Activated CD4-positive, alpha-beta T cell treated with anti-CD3 and anti-CD28 coated beads, Interleukin-2, Interleukin-6, amounts not matched to agents 100 ng/mL and 50 ng/mL, durations not matched to agents 16 hours and 8 hours (primary cell): ENCODE measurements at regions not wholly inside any gene's neighbourhood (a gene's known extent, or its start where the extent isn't known, plus 50 kb on each side); places are given as distances from the start of the nearest gene placed in this dataset.

Experiments used
- DNase-seq: peaks from one replicate; pipeline ENCODE4 v3.0.0-alpha.2; 2020

- no peak for DNase-seq
These were observed 341.1 kb downstream of the TGFB2 start for GRCh38 chr1:218686258-218686657.

GRCh38 chr1:218686761-218687160 lies 341.6 kb downstream of the TGFB2 start:
- DNase-seq = no peak

GRCh38 chr1:218692808-218693207 lies 347.7 kb downstream of the TGFB2 start:
- no peak for DNase-seq

GRCh38 chr1:218693599-218693998 lies 348.5 kb downstream of the TGFB2 start:
- DNase-seq = no peak

GRCh38 chr1:218694085-218694484 lies 348.9 kb downstream of the TGFB2 start:
- no peak for DNase-seq

GRCh38 chr1:218694636-218695035 lies 349.5 kb downstream of the TGFB2 start:
- DNase-seq = no peak

GRCh38 chr1:218695525-218695924 lies 350.4 kb downstream of the TGFB2 start:
- DNase-seq = no peak

GRCh38 chr1:218698141-218698540 lies 353.0 kb downstream of the TGFB2 start:
- no peak for DNase-seq

GRCh38 chr1:218699421-218699820 lies 354.3 kb downstream of the TGFB2 start:
- DNase-seq = no peak

GRCh38 chr1:218699865-218700264 lies 354.7 kb downstream of the TGFB2 start:
- no peak for DNase-seq

- no peak for DNase-seq
These were observed 355.5 kb downstream of the TGFB2 start for GRCh38 chr1:218700666-218701065.

GRCh38 chr1:218701131-218701530 lies 356.0 kb downstream of the TGFB2 start:
- DNase-seq = no peak

- no peak for DNase-seq
These were observed 357.6 kb downstream of the TGFB2 start for GRCh38 chr1:218702775-218703174.

- DNase-seq = no peak
These were observed 358.7 kb downstream of the TGFB2 start for GRCh38 chr1:218703836-218704235.

GRCh38 chr1:218705391-218705790 lies 360.3 kb downstream of the TGFB2 start:
- no peak for DNase-seq

GRCh38 chr1:218705911-218706893 lies 361.1 kb downstream of the TGFB2 start:
- no peak for DNase-seq

- DNase-seq = no peak
These were observed 365.9 kb downstream of the TGFB2 start for GRCh38 chr1:218711001-218711400.

GRCh38 chr1:218711884-218712674 lies 366.9 kb downstream of the TGFB2 start:
- DNase-seq = no peak

GRCh38 chr1:218712677-218713076 lies 367.5 kb downstream of the TGFB2 start:
- no peak for DNase-seq

- no peak for DNase-seq
These were observed 371.0 kb downstream of the TGFB2 start for GRCh38 chr1:218715961-218716669.

GRCh38 chr1:218717575-218717974 lies 372.4 kb downstream of the TGFB2 start:
- DNase-seq = no peak

- no peak for DNase-seq
These were observed 373.1 kb downstream of the TGFB2 start for GRCh38 chr1:218718206-218718605.

- no peak for DNase-seq
These were observed 373.8 kb downstream of the TGFB2 start for GRCh38 chr1:218718977-218719376.
